GM12865 (cell line): ENCODE measurements at regions not wholly inside any gene's neighbourhood (a gene's known extent, or its start where the extent isn't known, plus 50 kb on each side); places are given as distances from the start of the nearest gene placed in this dataset.
"Not testable (repeated sequence)": the region's sequence is repeated elsewhere in the genome, so short reads cannot be mapped to it uniquely, and the experiment has no call there.

ENCODE experiments used
- DNase-seq: peaks from one replicate; pipeline ENCODE4 v3.0.0; 2010; ENCODE audit warnings: low read depth
- H3K4me3 ChIP-seq: 2 replicates; pipeline ENCODE4 v1.5.1; 2011; ENCODE audit warnings: mild to moderate bottlenecking, low read depth, low read length, control low read depth
- TF ChIP-seq, protein P1 (sequence below): IDR thresholded peaks from 2 replicates; pipeline ENCODE4 v1.5.1; 2011; ENCODE audit warnings: low read length, control low read depth, low read depth, inconsistent platforms; ENCODE audit not compliant: insufficient read depth; ENCODE audit errors: missing control alignments

DNA sequence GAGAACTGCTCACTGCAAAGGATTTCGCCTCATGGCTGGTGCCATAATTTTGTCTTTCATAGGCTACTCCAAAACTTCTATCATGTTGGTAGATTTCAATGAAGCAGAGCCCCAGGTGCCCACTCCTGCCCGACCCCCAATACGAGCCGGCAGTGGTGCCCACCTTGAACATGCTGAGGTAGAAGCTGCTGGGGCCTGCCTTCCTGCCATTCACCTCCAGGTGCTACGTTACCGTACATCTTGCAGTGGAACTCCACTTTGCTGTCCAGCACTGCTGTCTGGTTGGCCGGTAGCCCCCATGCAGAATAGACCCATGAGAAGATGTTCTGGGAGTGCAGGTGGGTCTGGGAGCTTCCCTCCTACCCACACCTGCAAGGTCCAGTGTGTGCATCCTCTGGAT is 502.8 kb upstream of the TBL1XR1 start:
- no peak for DNase-seq
- TF ChIP-seq, protein P1, sequence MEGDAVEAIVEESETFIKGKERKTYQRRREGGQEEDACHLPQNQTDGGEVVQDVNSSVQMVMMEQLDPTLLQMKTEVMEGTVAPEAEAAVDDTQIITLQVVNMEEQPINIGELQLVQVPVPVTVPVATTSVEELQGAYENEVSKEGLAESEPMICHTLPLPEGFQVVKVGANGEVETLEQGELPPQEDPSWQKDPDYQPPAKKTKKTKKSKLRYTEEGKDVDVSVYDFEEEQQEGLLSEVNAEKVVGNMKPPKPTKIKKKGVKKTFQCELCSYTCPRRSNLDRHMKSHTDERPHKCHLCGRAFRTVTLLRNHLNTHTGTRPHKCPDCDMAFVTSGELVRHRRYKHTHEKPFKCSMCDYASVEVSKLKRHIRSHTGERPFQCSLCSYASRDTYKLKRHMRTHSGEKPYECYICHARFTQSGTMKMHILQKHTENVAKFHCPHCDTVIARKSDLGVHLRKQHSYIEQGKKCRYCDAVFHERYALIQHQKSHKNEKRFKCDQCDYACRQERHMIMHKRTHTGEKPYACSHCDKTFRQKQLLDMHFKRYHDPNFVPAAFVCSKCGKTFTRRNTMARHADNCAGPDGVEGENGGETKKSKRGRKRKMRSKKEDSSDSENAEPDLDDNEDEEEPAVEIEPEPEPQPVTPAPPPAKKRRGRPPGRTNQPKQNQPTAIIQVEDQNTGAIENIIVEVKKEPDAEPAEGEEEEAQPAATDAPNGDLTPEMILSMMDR = no peak
- no peak overlapping the region for H3K4me3 ChIP-seq

DNA sequence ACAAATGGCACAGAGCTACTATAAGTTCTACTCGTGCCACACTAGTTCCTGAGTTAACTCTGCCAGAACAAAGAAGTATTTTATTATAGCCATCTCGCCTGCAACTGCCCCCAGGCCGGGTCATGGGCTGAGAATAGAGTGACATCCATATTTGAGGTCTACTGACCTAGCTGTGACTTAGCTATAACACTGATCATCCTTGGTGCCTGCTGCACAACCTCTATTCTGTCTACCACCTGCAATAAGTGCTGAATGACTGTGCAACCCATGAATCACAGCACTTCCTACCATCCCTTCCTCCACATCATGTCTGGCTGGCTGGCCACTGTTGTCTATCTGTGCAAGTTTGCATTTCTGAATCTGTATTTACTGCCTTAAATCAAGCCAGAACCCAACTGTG is 506.5 kb upstream of the TBL1XR1 start:
- no peak for DNase-seq
- H3K4me3 ChIP-seq = no peak overlapping the region
- TF ChIP-seq, protein P1 = no peak

DNA sequence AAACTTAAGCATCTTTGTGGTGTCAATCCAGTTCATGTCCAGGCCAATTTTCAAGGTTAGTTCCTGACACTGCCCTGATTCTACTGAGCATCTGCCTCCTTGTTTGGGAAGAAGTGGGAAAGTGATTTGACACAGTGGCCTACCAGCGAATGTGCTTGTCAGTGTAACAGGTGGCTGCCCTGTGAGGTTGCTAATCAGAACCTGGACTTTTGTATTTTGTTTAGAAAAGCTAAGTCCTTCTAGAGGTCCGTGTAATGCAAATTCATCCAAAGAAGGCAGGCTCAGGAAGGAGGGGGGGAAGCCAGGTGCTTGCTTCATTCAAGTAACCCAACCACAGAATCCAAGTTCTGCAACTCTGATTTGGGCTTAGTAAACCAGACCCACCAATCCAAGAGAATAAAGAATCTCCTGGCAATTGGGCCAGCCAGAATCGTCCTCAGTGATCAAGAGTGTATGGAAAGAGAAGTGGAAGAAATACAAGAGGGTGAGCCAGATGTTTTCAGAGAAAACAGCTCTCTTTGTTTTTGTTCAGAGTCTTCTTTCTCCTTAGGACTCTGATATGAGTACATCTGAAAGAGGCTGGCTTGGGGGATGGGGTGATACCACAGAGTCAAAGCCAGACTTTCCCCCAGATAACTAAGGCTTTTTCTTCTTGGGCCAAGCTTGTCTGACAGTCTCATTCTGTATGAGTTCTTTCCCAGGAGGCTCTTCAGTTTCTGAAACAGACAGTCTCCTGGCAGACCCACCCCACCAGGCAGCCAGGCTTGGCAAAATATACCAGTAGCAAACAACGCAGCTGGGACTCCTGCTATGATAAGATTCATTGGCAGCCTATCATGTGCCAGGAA is 508.9 kb upstream of the TBL1XR1 start:
- no peak for DNase-seq
- no peak overlapping the region for H3K4me3 ChIP-seq
- TF ChIP-seq, protein P1 = no peak

DNA sequence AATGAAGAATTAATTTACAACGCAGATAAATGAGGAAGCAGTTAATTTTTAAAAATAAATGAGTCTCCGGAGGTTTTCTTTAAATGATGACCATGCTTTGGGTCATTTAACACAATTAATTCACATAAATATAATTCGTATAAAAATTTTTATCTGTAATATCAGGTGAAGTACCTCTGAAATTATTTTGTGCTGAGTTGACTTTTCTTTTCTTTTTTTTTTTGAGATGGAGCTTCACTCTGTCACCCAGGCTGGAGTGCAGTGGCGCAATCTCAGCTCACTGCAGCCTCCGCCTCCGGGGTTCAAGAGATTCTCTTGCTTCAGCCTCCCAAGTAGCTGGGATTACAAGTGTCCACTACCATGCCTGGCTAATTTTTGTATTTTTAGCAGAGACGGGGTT is 512.2 kb upstream of the TBL1XR1 start:
- DNase-seq, H3K4me3 ChIP-seq: not testable (repeated sequence)

DNA sequence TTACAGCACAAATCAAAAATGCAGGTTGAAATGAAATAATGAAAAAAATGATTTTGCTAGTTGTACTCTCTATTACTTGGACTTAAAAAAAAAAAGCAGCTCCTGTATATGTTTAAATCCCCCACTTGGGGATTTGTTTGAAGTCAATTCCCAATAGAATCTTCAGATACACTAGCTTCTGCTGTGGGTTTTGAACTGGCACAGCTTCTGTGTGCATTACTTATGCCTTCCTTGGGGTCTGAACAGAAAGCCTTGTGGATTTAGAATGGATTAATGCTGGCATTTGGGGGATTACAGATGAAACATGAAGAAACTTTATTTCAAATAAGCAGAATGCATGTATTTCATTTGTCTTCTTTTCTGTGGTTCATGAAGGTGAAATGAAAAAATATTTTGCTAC is 513.2 kb upstream of the TBL1XR1 start:
- no peak overlapping the region for H3K4me3 ChIP-seq
- no peak for DNase-seq
- TF ChIP-seq, protein P1 = no peak

DNA sequence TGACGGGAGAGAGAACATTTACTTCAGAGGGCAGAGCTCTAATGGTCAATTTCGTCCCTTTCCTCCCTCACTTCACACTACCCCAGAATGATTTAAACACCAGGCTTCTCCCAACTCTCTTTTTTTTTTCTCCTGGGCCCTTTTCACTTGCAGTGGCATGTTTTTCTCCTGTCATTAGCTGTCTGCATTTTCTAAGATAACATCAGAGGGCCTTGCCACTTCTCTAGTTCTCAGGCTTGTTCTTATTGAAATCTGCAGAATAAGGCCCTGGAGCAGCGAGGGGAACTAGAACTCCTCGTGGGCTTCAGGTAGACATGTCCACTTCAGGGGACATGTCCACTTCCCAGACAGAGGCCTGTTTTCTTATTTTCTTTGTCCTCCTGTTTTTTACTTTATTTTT is 514.4 kb upstream of the TBL1XR1 start:
- no peak for DNase-seq
- no peak overlapping the region for H3K4me3 ChIP-seq
- TF ChIP-seq, protein P1 = no peak

DNA sequence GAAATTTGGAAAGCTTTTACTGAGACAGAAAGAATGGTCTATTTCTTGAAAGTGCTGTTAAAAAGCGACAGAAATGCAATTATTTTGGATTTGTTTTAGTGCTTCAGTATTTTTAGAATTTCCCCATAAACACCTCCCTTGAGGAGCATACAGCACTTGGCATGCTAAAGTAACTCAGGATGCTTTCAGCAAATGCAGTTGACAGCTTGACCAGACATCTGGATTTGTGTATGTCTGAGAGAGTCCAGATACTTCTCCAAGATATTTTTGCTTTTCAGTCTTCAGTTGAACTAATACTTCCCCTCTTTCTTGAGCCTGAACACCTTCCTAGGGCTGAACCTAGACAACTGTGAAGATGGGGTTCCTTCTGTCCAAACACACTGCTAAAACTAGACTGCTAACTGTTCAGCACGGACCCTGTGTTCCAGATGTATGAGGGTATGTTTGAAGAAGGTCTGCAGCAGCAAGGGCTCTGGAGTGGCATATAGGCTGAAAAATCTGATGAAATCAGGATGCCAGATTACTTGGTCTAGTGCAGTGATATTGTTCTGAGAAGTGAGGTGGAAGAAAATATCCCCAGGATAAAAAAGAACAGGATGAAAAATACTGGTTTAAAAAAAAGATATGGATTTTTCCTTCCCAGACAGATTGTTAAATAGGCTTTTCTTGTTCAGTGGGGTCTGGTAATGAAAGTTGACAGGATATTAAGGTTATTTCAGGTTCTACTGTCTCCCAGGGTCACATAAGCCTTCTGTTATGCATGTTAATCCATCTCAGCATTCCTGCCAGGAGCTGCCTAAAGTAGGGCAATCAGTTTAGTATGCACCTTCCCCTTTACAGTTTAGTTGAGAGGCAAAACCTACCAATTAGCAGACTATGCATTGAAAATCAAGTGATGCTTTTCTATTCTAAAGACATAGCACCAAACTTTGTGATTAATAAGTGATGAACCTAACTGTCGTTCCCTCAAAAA is 516.9 kb upstream of the TBL1XR1 start:
- H3K4me3 ChIP-seq = no peak overlapping the region
- TF ChIP-seq, protein P1 = no peak

More for the DNA sequence above, 516.9 kb upstream of the TBL1XR1 start:
- no peak for DNase-seq
